Kidney glomerular epithelial cell (primary cell): ENCODE measurements at regions not wholly inside any gene's neighbourhood (a gene's known extent, or its start where the extent isn't known, plus 50 kb on each side); places are given as distances from the start of the nearest gene placed in this dataset.
A peak's percentile ranks its signal among the peaks of the same experiment; 100 is the strongest.
"Not testable (repeated sequence)": the region's sequence is repeated elsewhere in the genome, so short reads cannot be mapped to it uniquely, and the experiment has no call there.

Source experiments
- DNase-seq: peaks from one replicate; lab custom pipeline; 2025; lab: John Stamatoyannopoulos, UW

DNA sequence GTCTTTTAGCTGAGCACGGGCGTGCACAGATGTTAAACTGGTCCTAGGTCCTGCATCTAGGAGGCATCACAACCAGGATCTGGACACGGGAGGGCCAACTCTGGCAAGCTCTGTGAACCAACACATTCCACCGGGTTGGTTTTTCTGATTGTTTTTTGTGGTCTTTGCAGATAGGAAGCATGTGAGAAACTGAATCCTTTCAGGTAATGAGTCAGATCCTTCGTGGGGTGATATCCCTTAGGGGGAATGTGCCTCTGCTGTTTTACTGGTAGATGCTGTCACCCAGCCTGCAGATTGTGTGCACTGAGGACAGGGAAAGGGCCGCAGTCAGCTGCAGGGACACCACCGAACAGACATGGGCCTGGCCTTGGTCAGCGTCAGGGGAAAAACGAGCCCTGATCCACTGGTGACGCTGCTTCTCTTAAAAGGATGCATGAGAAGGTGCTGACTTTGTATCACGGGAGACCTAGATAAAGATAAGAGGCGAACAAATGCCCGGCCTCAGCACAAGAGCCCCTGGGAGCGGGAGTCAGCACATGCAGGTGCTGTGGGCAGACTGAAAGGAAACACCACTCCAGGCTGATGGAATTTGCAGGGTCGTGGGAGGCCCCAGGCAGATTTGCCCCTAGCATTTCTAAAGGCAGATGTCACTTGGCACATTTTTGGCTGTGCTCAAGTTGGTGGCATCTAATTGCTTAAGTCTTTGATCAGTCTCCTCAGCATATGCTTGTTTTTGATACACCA, 51.1 kb downstream of the DOP1B start:
- peak; percentile 69 for DNase-seq

DNA sequence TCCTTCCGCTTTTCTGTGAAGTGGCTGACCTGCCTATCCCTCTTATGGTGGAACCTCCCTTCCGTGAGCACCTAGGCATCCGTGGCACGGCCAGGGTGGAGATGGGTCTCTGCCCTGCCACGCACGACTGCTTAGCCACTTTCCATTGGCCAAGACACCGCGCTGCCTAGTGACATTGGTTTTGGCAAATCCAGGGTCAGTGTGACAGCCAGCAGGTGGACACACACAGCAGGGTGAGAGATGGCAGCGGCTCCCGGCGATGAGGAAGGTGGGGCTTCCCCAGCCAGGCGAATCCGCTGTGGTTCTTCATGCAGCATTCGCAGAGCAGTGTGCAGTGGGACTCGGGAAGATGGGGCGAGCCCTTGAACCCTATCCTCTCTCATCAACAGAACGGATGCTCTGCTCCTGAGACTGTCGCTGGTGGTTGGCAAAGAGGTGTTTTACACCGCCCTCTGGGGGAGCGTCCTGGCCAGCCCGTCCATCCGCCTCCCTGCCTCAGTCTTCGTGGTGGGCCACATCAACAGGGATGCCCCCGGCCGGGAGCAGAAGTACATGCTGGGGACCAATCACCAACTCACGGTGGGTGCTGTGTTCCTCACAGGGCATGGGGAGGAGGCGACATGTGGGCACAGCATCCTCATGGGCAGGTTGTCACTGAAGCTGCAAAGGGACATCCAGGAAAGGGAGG, 51.8 kb downstream of the DOP1B start:
- no peak for DNase-seq

DNA sequence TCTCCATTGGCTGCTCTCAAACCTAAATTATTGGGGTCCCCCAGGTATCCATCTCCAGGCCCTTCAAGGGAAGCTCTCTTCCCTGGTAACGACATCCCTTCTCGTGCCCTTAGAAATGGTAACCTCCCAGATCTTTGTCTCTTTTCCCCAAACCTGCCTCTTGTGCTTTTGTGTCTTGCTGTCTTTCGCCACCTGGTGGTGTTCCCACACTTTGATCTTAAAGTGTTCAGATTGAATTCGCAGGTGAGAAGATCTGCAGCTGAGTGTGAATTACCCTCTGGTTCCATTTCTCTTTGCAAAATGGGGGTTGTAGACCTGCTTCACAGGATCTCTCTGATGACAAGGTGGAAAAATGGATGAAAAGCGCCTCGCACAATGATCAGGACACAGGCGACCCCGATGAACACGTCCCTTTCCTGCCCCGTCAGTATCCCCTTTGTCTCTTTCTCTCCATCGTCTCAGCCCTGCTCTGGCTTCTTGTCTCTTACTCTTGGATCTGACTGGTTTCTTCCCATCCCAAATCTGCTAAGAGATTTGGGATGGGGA, 53.1 kb downstream of the DOP1B start:
- peak; percentile 34 for DNase-seq

DNA sequence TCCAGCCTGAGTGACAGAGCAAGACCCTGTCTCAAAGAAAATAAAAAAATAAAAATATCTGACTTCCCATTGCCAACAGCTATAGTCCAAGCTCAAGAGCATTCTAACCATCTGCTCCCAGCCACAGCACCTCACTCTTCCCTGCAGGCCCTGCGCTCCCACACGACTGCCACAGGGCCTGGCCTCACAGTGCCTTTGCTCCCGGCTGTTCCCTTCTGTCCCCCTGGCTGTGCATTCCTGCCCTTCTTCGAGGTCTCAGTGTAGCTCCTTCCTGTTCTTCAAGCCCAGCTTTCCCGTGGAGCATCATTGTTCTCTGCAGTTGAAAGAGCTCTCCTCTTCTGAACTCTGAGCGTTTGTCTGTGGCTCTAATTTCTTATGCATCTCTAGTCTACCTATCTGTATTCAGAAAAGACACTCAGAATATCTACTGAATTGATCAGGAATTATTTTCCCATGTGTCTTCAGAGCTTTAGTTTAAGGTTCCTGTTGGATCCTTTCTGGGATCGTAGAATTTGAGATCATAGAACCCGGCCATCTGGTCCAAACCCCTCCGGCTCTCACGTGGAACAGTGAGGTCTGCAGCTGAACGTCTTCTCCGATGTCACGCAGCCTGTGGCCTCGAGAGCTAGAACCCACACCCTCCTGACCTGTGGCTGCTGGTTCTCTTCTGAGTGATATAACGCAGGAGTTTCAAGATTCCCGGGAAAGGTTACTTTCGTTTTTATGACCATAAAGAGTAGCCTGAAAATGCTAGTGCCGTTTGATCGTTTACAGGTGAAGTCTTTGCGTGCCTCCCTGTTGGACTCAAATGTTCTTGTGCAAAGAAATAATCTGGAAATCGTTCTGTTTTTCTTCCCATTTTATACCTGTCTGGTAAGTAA, 54.4 kb downstream of the DOP1B start:
- no peak for DNase-seq

DNA sequence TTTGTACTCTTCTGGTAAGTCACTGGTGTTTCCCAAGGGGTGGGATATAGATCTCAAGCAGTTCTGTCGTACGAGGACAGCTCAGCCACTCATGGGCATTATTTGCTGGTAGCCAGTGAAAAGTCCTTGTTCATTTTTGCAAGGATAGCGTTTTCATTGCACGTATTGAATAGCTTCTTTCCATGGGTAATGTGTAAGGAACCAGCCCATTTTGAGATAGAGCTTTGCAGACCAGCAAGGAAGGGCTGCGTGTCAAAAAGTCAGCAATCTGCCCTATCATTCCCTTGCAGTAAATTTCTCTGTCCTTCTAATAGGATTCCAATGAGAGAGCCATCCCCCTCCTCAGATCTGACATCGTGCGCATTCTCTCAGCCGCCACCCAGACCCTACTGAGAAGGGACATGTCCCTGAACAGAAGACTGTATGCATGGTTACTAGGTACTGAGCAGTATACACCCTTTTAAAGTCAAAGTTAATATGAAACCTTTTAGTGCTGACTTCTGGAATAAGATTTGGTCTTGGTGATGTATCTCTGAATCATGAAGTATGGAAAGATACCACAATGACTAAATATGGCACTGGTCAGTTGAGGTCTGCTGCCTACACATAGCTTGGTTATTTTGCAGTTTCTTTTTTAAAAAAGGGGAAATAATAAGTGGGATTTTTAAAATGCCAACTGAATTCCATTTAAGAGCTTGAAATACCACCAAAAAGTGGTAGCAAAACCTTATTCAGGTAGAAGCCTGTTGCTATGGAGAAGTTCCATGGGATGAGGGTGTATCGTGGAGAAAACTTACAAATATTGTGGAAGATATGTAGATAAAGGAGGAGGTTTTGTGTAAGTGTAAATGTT, 55.3 kb downstream of the DOP1B start:
- peak; percentile 95 for DNase-seq

DNA sequence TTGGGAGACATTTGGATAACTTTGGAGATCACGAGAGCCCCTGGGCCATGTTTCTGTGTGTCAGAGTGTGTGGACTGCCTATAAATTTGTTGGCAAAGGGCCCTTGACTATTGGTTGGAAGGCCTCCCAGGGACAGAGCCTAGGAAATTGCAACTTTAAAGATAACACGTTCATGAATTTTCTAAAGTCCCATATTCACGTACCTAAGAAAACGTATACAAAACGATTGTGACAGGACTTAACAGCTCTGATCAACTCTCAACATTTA, 55.8 kb downstream of the DOP1B start:
- DNase-seq, result no peak

DNA sequence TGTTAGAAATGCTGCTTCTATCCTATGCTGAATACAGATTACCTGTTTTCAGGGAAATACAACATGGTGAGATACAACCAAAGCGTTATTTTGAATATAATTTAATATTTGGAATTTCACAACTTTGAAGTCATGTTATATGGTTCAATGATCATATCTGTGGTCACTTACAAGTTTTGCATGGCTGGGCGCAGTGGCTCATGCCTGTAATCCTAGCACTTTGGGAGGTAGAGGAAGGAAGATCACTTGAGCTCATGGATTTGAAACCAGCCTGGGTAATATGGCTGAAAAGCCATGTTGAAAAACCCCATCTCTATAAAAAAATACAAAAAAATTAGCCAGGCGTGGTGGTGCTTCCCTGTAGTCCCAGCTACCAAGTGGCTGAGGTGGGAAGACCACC, 57.9 kb downstream of the DOP1B start:
- DNase-seq, result no peak

DNA sequence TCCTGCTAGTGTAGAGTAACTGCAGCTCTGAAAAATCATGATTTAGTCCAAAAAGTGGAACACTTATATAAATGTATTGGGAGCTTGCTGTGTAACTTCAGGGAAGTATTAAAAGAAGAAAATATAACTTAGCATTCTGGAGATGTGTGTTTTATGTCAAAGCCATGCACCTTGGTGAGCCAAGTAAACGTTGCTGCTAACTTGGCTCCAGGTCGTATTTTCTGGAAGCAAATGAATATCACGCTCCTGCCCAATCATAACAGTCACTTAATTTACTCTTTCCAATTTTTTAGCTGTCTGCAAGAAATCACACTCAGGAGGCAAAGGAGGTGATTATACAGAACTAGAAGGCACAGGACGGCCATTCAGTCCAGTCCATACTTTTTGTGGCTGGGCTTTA, 61.1 kb downstream of the DOP1B start:
- DNase-seq, result no peak

DNA sequence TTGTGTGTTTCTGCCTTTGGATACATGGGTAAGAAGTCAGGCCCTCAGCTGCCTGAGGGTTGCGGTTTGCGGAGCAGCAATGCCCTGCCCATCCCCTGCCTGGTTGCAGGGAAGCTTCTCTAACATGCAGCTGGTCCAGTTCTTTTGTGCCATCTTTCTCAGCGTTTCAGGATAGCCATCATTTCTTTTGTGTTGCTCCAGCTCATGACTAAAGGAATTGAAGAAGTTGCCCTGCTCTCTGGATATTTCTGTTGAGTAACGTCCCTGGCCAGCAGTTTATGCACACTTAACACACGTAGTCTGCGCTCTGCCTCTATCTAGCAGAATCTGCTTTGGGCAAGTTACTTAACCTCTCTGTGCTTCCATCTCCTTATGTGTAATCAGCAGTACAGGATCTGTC, 62.1 kb downstream of the DOP1B start:
- DNase-seq, result no peak

DNA sequence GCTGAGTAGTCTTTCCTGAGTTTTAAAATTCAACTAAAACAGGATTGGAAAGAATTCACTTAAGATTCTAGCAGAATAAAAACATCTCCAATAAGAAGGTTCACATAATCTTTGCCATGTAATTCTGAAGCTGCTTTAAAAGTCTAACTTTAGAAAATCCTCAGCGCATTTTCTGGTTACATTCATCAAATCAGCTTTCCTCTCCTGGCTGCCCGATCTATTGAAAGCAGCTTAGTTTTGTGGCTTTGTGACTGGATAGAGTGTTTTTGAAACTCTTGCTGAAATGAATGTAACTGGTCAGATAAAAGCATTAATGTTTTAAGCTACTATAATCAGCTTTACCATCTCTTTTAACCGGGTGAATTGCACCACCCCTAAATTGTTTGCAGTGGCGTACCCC, 66.8 kb downstream of the DOP1B start:
- DNase-seq, result no peak

DNA sequence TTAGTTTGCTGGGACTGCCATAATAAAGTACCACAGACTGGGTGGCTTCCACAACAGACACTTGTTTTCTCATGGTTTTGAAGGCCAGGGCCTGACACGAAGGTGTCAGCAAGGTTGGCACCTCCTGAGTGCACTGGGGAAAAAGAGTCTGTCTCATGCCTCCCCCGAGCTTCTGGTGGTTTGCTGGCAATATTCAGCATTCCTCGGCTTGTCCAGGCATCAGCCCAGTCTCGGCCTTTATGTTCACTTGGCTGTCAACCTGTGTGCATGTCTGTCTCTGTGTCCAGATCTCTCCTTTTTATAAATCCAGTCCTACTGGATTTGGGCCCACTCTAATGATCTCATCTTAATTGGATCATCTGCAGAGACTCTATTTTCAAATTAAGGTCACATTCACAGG, 72.6 kb downstream of the DOP1B start:
- DNase-seq, result no peak

DNA sequence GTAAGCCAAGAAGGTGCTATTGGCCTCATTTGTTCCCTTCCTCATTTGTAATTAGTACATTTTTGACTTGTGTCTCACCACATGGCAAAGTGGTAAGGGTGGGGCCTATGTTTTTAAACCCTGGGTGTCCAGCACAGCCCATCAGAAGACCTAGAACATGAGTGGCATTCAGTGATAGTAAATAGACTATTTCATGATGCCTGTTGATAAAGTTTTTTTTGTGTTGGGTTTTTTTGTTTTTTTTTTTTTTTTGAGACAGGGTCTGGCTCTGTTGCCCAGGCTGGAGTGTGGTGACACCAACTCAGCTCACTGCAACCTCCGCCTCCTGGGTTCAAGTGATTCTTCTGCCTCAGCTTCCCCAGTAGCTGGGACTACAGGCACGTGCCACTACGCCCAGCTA, 74.8 kb downstream of the DOP1B start:
- not testable (repeated sequence) for DNase-seq

DNA sequence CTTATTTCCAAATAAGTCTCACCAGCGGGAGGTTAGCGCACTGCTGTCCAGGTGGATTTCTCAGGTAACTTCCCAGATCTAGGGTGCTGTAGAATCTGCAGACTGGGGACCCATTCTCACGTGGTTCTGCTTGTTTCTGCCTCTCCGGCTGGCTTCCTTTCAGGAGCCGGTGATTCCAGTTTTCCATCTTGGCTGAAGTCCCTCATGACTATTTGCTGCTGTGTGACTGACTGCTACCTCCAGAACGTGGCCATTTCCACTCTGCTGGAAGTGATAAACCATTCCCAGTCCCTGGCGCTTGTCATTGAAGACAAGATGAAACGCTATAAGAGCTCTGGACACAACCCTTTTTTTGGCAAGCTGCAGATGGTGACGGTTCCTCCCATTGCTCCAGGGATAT, 76.0 kb downstream of the DOP1B start:
- DNase-seq, result no peak

DNA sequence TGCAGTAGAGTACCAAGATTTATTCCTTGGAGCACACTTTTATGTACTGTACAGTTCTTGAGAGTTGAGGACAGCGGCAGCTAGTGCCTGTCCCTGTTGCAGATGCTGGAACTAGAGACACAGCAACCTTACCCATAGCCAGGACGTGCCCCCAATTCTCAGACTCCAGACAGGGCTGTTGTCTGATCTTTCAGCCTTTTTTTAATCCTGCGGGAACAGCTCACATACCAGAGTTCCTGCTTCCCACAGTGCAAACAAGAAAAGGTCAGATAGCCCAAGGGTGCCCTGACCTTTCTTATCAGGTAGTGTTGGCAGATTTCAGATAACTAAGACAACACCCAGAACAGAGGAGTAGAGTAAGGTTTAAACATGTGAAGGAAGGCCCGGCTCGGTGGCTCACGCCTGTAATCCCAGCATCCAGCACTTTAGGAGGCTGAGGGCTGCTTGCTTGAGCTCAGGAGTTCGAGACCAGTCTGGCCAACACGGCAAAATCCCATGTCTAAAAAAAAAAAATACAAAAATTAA, 78.5 kb downstream of the DOP1B start:
- no peak for DNase-seq

DNA sequence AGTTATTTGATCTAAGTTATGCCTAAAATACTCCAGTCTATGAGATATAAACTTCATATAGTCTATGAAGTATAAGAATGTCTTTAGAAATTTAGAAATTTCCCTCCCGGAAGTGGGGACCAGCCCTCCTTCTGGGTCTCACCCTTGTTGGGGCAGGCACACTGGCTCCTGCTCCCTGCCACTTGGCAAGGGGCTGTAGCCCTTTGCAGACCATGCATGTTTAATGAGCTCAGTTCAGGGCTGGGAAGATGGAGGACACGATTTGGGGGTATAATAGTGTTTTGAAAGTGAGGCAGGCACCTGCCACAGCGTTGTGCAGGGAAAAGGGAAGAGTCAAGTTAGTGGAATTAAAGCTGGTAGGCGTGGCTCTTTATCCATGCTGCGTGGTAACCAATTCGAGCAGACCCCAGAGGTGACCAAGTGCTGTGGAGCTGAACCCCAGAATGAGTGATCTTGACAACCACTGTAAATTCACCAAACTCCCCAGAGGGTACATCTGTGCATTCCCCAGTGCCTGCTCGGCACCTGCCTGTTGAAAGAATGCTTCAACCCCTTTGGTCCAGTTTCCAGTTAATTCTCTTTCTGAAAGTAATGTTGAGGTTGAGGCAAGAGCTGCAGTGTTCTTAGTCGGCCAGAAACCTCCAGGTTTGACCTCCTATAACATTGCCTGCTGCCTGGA, 79.6 kb downstream of the DOP1B start:
- DNase-seq, result no peak

DNA sequence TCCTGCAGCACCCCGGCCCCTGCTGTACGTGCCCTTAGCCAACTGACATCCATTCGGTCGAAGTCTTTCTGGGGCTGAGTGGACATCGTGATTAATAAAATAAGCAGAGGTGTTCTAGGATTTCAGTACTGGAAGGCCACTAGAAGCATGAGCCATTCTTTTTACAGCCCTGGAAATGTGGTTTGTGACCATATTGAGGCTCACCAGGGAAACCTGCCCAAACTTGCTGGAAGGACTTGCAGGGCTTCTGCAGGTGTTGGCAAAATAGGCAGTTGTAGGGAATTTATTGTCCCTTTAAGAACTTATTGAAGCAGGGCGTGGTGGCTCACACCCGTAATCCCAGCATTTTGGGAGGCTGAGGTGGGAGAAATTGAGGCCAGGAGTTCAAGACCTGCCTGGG, 80.8 kb downstream of the DOP1B start:
- no peak for DNase-seq

DNA sequence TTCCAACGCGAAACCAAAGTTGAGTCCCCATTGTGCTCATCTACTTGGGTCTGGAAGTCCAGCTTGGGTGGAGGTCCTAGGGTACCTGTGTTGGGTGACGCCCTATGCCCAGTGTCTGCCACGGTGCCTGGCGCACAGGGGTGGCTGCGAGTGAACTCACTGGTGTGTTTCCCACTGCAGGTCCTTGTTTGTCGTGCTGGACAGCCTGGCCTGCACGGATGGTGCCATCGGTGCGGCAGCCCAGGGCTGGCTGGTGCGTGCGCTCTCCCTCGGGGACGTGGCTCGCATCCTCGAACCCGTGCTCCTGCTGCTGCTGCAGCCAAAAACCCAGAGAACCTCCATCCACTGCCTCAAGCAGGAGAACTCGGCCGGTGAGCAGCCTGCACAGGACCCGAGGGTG, 80.4 kb upstream of the MORC3 start:
- no peak for DNase-seq

DNA sequence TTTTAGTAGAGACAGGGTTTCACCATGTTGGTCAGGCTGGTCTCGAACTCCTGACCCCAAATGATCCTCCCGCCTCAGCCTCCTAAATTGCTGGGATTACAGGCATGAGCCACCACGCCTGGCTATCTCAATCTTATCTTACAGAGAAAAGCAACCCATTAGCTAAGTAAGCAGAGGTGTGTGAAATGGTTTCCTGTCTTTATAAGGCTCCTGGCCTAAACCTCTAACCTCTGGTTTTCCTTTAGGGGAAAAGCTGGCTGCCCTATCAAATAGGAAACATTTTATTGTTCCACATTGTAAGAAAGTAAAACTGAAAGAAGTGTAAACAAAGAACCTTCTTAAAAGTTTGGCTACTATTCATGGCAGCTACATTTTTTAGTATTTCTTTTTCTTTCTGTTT, 78.3 kb upstream of the MORC3 start:
- no peak for DNase-seq

DNA sequence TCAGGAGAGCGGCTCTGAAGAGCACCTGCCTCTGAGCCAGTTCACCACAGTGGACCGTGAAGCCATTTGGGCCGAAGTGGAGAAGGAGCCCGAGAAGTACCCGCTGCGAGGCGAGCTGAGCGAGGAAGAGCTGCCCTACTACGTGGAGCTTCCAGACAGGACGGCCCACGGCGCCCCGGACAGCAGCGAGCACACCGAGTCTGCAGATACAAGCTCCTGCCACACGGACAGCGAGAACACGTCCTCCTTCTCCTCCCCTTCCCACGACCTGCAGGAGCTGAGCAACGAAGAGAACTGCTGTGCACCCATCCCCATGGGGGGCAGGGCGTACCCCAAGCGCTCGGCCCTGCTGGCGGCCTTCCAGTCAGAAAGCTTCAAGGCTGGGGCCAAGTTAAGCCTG, 74.9 kb upstream of the MORC3 start:
- DNase-seq, result no peak

DNA sequence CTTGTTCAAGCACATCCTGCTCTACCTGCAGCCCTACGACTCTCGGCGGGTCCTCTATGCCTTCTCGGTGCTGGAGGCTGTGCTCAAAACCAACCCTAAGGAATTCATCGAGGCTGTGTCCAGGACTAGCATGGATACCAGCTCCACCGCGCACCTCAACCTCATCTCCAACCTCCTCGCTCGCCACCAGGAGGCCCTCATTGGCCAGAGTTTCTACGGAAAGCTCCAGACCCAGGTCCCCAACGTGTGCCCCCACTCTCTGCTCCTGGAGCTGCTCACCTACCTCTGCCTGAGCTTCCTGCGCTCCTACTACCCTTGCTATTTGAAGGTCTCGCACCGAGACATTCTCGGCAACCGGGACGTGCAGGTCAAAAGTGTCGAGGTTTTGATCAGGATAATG, 74.3 kb upstream of the MORC3 start:
- no peak for DNase-seq

DNA sequence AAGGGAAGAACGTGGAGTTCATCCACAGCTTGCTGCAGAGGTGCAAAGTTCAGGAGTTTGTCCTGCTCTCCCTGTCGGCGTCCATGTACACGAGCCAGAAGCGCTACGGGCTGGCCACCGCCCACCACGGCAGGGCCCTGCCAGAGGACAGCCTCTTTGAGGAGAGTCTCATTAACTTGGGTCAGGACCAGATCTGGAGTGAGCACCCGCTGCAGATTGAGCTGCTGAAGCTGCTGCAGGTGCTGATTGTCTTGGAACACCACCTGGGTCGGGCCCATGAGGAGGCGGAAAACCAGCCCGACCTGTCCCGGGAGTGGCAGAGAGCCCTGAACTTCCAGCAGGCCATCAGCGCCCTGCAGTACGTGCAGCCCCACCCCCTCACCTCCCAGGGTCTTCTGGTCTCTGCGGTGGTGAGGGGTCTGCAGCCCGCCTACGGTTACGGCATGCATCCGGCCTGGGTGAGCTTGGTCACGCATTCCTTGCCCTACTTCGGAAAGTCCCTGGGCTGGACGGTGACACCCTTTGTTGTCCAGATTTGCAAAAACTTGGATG, 73.8 kb upstream of the MORC3 start:
- DNase-seq, result peak; percentile 25
